ENCODE measurements at regions not wholly inside any gene's neighbourhood (a gene's known extent, or its start where the extent isn't known, plus 50 kb on each side); places are given as distances from the start of the nearest gene placed in this dataset.
A peak's percentile ranks its signal among the peaks of the same experiment; 100 is the strongest.

DNA sequence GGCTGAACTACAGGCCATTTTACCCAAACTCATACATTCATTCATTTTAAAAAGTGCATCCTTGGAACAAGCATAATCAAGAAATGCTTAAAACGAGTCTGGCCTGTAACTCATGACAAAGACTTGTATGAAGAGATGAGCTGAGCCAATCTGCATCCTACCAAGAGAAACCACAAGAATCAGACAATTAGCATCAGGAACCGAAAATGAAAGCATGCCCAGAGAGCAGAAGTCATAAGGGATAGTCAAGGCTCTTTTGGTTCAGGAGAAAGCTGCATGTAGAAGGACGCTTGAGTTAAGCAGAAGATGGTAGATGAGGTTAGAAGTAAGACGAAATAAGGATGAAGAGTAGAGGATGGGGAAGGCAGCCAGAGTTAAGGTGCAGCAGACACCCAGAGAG is 137.0 kb upstream of the CTNNA2 start:
- Histone ChIP-seq H3K18ac (ENCODE audit: low read length) (no peak overlapping the region), H4K12ac (ENCODE audit: low read depth, low read length) (no peak overlapping the region), H3K27me3 (ENCODE audit: insufficient read depth, low read length) (no peaks in the 10 kb centered on the region), H3K4ac (ENCODE audit: low read depth, low read length) (no peak overlapping the region), H3K4me3 (ENCODE audit: low read depth, low read length) (no peak overlapping the region), H3K14ac (ENCODE audit: low read length) (no peak overlapping the region), H3K36me3 (ENCODE audit: control insufficient read depth in 1 of 2, insufficient read depth in 2 of 2, low read length in 2 of 2) (no peaks in the 10 kb centered on the region), H3K23ac (ENCODE audit: low read length) (no peak overlapping the region), H3K27ac (ENCODE audit: low read depth, low read length) (no peak overlapping the region), H3K79me1 (ENCODE audit: low read length) (no peaks in the 10 kb centered on the region), H2BK12ac (ENCODE audit: low read length) (no peak overlapping the region), H2AK5ac (ENCODE audit: low read length) (no peak overlapping the region), H3K4me2 (ENCODE audit: low read length) (no peak overlapping the region), H3K9ac (ENCODE audit: low read length) (no peak overlapping the region), H2AFZ (ENCODE audit: insufficient read depth, low read length, poor library complexity) (no peak overlapping the region), H2BK5ac (ENCODE audit: low read depth, low read length, poor library complexity) (no peak overlapping the region), H4K91ac (ENCODE audit: low read depth, low read length) (no peak overlapping the region), H2BK120ac (ENCODE audit: insufficient read depth, low read length, poor library complexity) (no peak overlapping the region), H3K4me1 (ENCODE audit: control insufficient read depth in 1 of 2, insufficient read depth in 2 of 2, low read length in 2 of 2) (no peaks in the 10 kb centered on the region), H3K79me2 (ENCODE audit: control insufficient read depth, insufficient read depth, low read length, poor library complexity) (no peaks in the 10 kb centered on the region), H4K8ac (ENCODE audit: low read depth, low read length) (no peak overlapping the region), H3K9me3 (ENCODE audit: insufficient read depth, low read depth, low read length) (no peaks in the 10 kb centered on the region)
- DNase-seq: no peak
- WGBS (ENCODE audit: extremely low coverage, insufficient coverage, insufficient read length): 100% methylated on average over 2 of the region's 4 CpGs

DNA sequence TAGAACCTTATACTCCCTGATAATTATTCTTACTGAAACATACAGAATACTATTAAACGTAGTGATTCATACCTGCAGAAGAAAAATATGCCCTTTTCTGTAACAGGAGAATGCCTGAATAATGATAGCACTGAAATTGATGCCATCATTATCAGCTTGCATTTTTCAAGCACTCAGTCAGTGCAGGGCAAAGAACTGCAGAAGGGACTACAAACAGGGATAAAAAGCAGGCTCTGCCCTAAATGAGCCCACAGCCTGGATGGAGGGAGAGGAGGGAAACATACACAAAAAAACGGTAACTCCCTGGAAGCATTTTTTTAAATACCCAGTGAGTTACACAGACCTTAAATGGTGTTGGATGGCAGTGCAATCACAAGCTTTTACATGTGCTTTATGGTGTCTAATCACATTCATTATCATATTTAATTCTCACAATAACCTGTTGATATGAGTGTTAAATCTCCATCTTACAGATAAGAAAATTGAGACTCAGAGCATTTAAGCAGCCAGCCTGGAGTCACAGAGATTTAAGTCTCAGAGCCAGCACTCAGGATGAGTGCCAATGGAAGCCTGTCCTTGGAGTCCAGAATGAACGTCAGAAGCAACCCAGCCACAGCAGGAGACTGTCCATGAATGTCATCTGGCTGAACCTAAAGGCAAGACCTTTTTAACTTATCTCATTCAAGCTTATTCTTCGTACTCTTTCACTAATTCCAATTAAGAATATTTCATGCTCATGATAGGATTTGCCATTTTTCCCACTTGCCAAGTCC is 139.3 kb upstream of the CTNNA2 start:
- Histone ChIP-seq H3K4me2 (ENCODE audit: low read length) (no peak overlapping the region), H3K27me3 (ENCODE audit: insufficient read depth, low read length) (no peaks in the 10 kb centered on the region), H3K36me3 (ENCODE audit: control insufficient read depth in 1 of 2, insufficient read depth in 2 of 2, low read length in 2 of 2) (no peaks in the 10 kb centered on the region), H2BK12ac (ENCODE audit: low read length) (no peak overlapping the region), H3K79me2 (ENCODE audit: control insufficient read depth, insufficient read depth, low read length, poor library complexity) (no peaks in the 10 kb centered on the region), H2AK5ac (ENCODE audit: low read length) (no peak overlapping the region), H3K4me3 (ENCODE audit: low read depth, low read length) (no peak overlapping the region), H3K23ac (ENCODE audit: low read length) (no peak overlapping the region), H3K4ac (ENCODE audit: low read depth, low read length) (no peak overlapping the region), H2AFZ (ENCODE audit: insufficient read depth, low read length, poor library complexity) (no peak overlapping the region), H3K9me3 (ENCODE audit: insufficient read depth, low read depth, low read length) (no peaks in the 10 kb centered on the region), H3K4me1 (ENCODE audit: control insufficient read depth in 1 of 2, insufficient read depth in 2 of 2, low read length in 2 of 2) (no peaks in the 10 kb centered on the region), H4K91ac (ENCODE audit: low read depth, low read length) (no peak overlapping the region), H3K27ac (ENCODE audit: low read depth, low read length) (no peak overlapping the region), H3K14ac (ENCODE audit: low read length) (no peak overlapping the region), H3K18ac (ENCODE audit: low read length) (no peak overlapping the region), H2BK5ac (ENCODE audit: low read depth, low read length, poor library complexity) (no peak overlapping the region), H4K12ac (ENCODE audit: low read depth, low read length) (no peak overlapping the region), H3K79me1 (ENCODE audit: low read length) (no peaks in the 10 kb centered on the region), H4K8ac (ENCODE audit: low read depth, low read length) (no peak overlapping the region), H2BK120ac (ENCODE audit: insufficient read depth, low read length, poor library complexity) (no peak overlapping the region), H3K9ac (ENCODE audit: low read length) (no peak overlapping the region)
- DNase-seq: peak; percentile 5 to 18
- WGBS (ENCODE audit: extremely low coverage, insufficient coverage, insufficient read length): no CpG with 5 or more reads among the region's 4 CpGs

- Histone ChIP-seq H3K14ac (ENCODE audit: low read length) (no peak overlapping the region), H3K27me3 (ENCODE audit: insufficient read depth, low read length) (no peaks in the 10 kb centered on the region), H4K12ac (ENCODE audit: low read depth, low read length) (no peak overlapping the region), H2BK5ac (ENCODE audit: low read depth, low read length, poor library complexity) (no peak overlapping the region), H3K4me3 (ENCODE audit: low read depth, low read length) (no peak overlapping the region), H3K18ac (ENCODE audit: low read length) (no peak overlapping the region), H3K9ac (ENCODE audit: low read length) (no peak overlapping the region), H3K4me2 (ENCODE audit: low read length) (no peak overlapping the region), H4K8ac (ENCODE audit: low read depth, low read length) (no peak overlapping the region), H3K4ac (ENCODE audit: low read depth, low read length) (no peak overlapping the region), H3K36me3 (ENCODE audit: control insufficient read depth in 1 of 2, insufficient read depth in 2 of 2, low read length in 2 of 2) (no peaks in the 10 kb centered on the region), H4K91ac (ENCODE audit: low read depth, low read length) (no peak overlapping the region), H3K4me1 (ENCODE audit: control insufficient read depth in 1 of 2, insufficient read depth in 2 of 2, low read length in 2 of 2) (no peaks in the 10 kb centered on the region), H2AFZ (ENCODE audit: insufficient read depth, low read length, poor library complexity) (no peak overlapping the region), H2BK12ac (ENCODE audit: low read length) (no peak overlapping the region), H3K27ac (ENCODE audit: low read depth, low read length) (no peak overlapping the region), H3K9me3 (ENCODE audit: insufficient read depth, low read depth, low read length) (no peaks in the 10 kb centered on the region), H3K79me2 (ENCODE audit: control insufficient read depth, insufficient read depth, low read length, poor library complexity) (no peaks in the 10 kb centered on the region), H2AK5ac (ENCODE audit: low read length) (no peak overlapping the region), H2BK120ac (ENCODE audit: insufficient read depth, low read length, poor library complexity) (no peak overlapping the region), H3K79me1 (ENCODE audit: low read length) (no peaks in the 10 kb centered on the region), H3K23ac (ENCODE audit: low read length) (no peak overlapping the region)
- DNase-seq: no peak
- no CpG with 5 or more reads among the region's 8 CpGs for WGBS (ENCODE audit: extremely low coverage, insufficient coverage, insufficient read length)
Measured at GRCh38 chr2:79370976-79371538, 141.8 kb upstream of the CTNNA2 start.

- no CpG with 5 or more reads among the region's 9 CpGs for WGBS (ENCODE audit: extremely low coverage, insufficient coverage, insufficient read length)
- Histone ChIP-seq H3K23ac (ENCODE audit: low read length) (no peak overlapping the region), H2BK12ac (ENCODE audit: low read length) (no peak overlapping the region)
Measured at GRCh38 chr2:79369127-79369526, 143.7 kb upstream of the CTNNA2 start.

More at GRCh38 chr2:79369127-79369526, 143.7 kb upstream of the CTNNA2 start:
- Histone ChIP-seq H4K8ac (ENCODE audit: low read depth, low read length) (no peak overlapping the region), H3K79me1 (ENCODE audit: low read length) (no peaks in the 10 kb centered on the region), H3K18ac (ENCODE audit: low read length) (no peak overlapping the region), H3K9ac (ENCODE audit: low read length) (no peak overlapping the region), H3K14ac (ENCODE audit: low read length) (no peak overlapping the region), H4K12ac (ENCODE audit: low read depth, low read length) (no peak overlapping the region), H2BK120ac (ENCODE audit: insufficient read depth, low read length, poor library complexity) (no peak overlapping the region), H3K4me1 (ENCODE audit: control insufficient read depth in 1 of 2, insufficient read depth in 2 of 2, low read length in 2 of 2) (no peaks in the 10 kb centered on the region), H3K4ac (ENCODE audit: low read depth, low read length) (no peak overlapping the region), H3K27ac (ENCODE audit: low read depth, low read length) (no peak overlapping the region), H3K4me2 (ENCODE audit: low read length) (no peak overlapping the region), H3K27me3 (ENCODE audit: insufficient read depth, low read length) (no peaks in the 10 kb centered on the region), H2AFZ (ENCODE audit: insufficient read depth, low read length, poor library complexity) (no peak overlapping the region), H4K91ac (ENCODE audit: low read depth, low read length) (no peak overlapping the region), H3K4me3 (ENCODE audit: low read depth, low read length) (no peak overlapping the region), H2AK5ac (ENCODE audit: low read length) (no peak overlapping the region), H3K79me2 (ENCODE audit: control insufficient read depth, insufficient read depth, low read length, poor library complexity) (no peaks in the 10 kb centered on the region), H3K36me3 (ENCODE audit: control insufficient read depth in 1 of 2, insufficient read depth in 2 of 2, low read length in 2 of 2) (no peaks in the 10 kb centered on the region), H2BK5ac (ENCODE audit: low read depth, low read length, poor library complexity) (no peak overlapping the region), H3K9me3 (ENCODE audit: insufficient read depth, low read depth, low read length) (no peaks in the 10 kb centered on the region)
- no peak for DNase-seq

All from trophoblast cell (in vitro differentiated cells and primary cell).